ENCODE measurements at regions not wholly inside any gene's neighbourhood (a gene's known extent, or its start where the extent isn't known, plus 50 kb on each side); places are given as distances from the start of the nearest gene placed in this dataset.

- no peak for DNase-seq (ENCODE audit: low spot score)
Measured at GRCh38 chr11:33616552-33616951, 84.1 kb downstream of the C11orf91 start.

- no peak for DNase-seq (ENCODE audit: low spot score)
Measured at GRCh38 chr11:33615751-33616150, 84.9 kb downstream of the C11orf91 start.

GRCh38 chr11:33613404-33613803 is 87.2 kb downstream of the C11orf91 start:
- no peak for DNase-seq (ENCODE audit: low spot score)

- DNase-seq (ENCODE audit: low spot score) = no peak
Measured at GRCh38 chr11:33610903-33611302, 89.7 kb downstream of the C11orf91 start.

GRCh38 chr11:33608386-33608785 is 92.2 kb downstream of the C11orf91 start:
- no peak for DNase-seq (ENCODE audit: low spot score)

- DNase-seq (ENCODE audit: low spot score) = no peak
Measured at GRCh38 chr11:33606762-33607161, 93.9 kb downstream of the C11orf91 start.

- DNase-seq (ENCODE audit: low spot score) = no peak
Measured at GRCh38 chr11:33605703-33606102, 94.9 kb downstream of the C11orf91 start.

- DNase-seq (ENCODE audit: low spot score) = no peak
Measured at GRCh38 chr11:33598426-33599069, 102.1 kb downstream of the C11orf91 start.

GRCh38 chr11:33594188-33594587 is 106.4 kb downstream of the C11orf91 start:
- no peak for DNase-seq (ENCODE audit: low spot score)

- no peak for DNase-seq (ENCODE audit: low spot score)
Measured at GRCh38 chr11:33590441-33590840, 110.2 kb downstream of the C11orf91 start.

GRCh38 chr11:33588056-33588455 is 112.6 kb downstream of the C11orf91 start:
- DNase-seq (ENCODE audit: low spot score) = no peak

- DNase-seq (ENCODE audit: low spot score) = no peak
Measured at GRCh38 chr11:33585586-33586209, 114.9 kb downstream of the C11orf91 start.

GRCh38 chr11:33582636-33583325 is 117.8 kb downstream of the C11orf91 start:
- no peak for DNase-seq (ENCODE audit: low spot score)

- DNase-seq (ENCODE audit: low spot score) = no peak
Measured at GRCh38 chr11:33579101-33579500, 121.5 kb downstream of the C11orf91 start.

GRCh38 chr11:33577204-33577603 is 123.4 kb downstream of the C11orf91 start:
- DNase-seq (ENCODE audit: low spot score) = no peak

GRCh38 chr11:33575311-33575710 is 125.3 kb downstream of the C11orf91 start:
- no peak for DNase-seq (ENCODE audit: low spot score)

GRCh38 chr11:33574331-33574730 is 126.3 kb downstream of the C11orf91 start:
- no peak for DNase-seq (ENCODE audit: low spot score)

GRCh38 chr11:33569333-33569732 is 131.3 kb downstream of the C11orf91 start:
- DNase-seq (ENCODE audit: low spot score) = no peak

- no peak for DNase-seq (ENCODE audit: low spot score)
Measured at GRCh38 chr11:33567004-33567403, 133.6 kb downstream of the C11orf91 start.

- DNase-seq (ENCODE audit: low spot score) = no peak
Measured at GRCh38 chr11:33564856-33565453, 135.7 kb downstream of the C11orf91 start.

GRCh38 chr11:33560729-33561128 is 139.9 kb downstream of the C11orf91 start:
- no peak for DNase-seq (ENCODE audit: low spot score)

GRCh38 chr11:33559567-33559966 is 141.1 kb downstream of the C11orf91 start:
- DNase-seq (ENCODE audit: low spot score) = no peak

- DNase-seq (ENCODE audit: low spot score) = no peak
Measured at GRCh38 chr11:33558097-33558496, 142.5 kb downstream of the C11orf91 start.
